PC-3 (cell line): ENCODE measurements at regions not wholly inside any gene's neighbourhood (a gene's known extent, or its start where the extent isn't known, plus 50 kb on each side); places are given as distances from the start of the nearest gene placed in this dataset.

Experiments
- EZH2 ChIP-seq: fragments of 300-600 bp; sonication (generic); IDR thresholded peaks from one replicate; pipeline ENCODE4 v1.6.1; 2017; ENCODE audit warnings: antibody characterized with exemption, mild to moderate bottlenecking, low read length; ENCODE audit not compliant: unreplicated experiment
- TF ChIP-seq, protein P1 (sequence below): fragments of 300-600 bp; sonication (generic); conservative IDR thresholded peaks from 2 replicates; pipeline ENCODE4 v1.5.1; 2017; ENCODE audit warnings: antibody characterized with exemption, low read depth, mild to moderate bottlenecking, low read length

DNA sequence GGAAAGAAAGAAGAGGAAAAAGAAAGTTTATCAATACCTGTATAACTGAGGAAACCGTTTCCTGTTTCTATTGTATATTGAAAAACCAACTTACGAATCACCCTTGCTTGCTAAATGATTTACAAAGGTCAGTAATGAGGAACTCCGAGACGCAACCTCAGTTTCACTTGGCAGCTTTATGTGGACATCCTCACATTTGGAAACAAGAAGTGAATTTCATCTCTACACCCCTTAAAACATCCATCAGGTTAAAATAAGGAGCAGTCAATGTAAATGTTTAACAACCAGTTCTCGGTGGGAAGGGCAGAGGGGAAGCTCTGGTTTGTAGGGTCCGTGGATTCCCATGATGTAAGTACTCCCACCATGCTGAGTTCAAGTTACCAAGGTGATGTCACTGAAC lies 481.7 kb upstream of the RUNX1 start:
- TF ChIP-seq EZH2: no peak
- TF ChIP-seq, protein P1, sequence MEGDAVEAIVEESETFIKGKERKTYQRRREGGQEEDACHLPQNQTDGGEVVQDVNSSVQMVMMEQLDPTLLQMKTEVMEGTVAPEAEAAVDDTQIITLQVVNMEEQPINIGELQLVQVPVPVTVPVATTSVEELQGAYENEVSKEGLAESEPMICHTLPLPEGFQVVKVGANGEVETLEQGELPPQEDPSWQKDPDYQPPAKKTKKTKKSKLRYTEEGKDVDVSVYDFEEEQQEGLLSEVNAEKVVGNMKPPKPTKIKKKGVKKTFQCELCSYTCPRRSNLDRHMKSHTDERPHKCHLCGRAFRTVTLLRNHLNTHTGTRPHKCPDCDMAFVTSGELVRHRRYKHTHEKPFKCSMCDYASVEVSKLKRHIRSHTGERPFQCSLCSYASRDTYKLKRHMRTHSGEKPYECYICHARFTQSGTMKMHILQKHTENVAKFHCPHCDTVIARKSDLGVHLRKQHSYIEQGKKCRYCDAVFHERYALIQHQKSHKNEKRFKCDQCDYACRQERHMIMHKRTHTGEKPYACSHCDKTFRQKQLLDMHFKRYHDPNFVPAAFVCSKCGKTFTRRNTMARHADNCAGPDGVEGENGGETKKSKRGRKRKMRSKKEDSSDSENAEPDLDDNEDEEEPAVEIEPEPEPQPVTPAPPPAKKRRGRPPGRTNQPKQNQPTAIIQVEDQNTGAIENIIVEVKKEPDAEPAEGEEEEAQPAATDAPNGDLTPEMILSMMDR: no peak
